Urothelium cell line (cell line): ENCODE measurements at regions not wholly inside any gene's neighbourhood (a gene's known extent, or its start where the extent isn't known, plus 50 kb on each side); places are given as distances from the start of the nearest gene placed in this dataset.
"Not testable (repeated sequence)": the region's sequence is repeated elsewhere in the genome, so short reads cannot be mapped to it uniquely, and the experiment has no call there.

Source experiments
- DNase-seq: peaks from one replicate; pipeline ENCODE4 v3.0.0; 2011; ENCODE audit warnings: low spot score, mixed read lengths
- FAIRE-seq: peaks from 2 replicates; lab custom pipeline; 2011; peaks lifted over from hg19 to GRCh38; lab: Jason Lieb, UNC

DNA sequence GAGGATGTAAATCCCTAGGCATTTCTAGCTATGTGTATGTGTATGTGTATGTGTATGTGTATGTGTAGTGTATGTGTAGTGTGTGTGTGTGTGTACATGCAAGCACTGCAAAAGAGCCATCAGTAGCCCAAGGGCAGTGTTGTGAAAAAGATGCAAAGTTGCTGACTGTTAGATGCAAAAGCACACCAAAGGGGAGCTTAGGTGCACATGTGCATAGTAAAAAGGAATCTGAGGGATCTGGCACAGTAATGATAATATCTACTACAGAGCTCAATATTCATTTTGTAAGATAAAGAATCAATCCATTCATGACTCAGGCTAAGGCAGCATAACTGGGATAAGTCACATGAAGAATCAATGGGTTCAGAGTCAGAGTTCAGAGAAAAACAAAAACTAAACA is 80.2 kb downstream of the TMEM47 start:
- DNase-seq, result no peak
- no peak for FAIRE-seq

DNA sequence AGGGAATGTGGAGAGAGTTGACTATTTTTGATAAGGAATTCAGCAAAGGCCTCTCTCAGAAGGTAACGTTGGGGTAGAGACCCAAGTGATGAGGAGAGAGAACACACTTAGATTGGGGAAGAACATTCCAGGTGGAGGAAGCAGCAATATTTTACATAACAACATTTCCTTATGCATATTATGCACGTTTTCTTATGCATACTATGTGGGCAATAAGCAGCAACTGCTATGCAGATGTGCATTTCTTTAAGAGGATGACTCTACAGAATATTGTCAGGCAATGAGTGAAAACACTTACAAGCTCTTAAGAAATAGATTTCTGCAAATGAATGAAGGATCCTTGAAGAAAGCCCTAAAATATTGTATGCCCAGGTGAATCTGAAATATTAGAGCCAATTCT is 91.1 kb downstream of the TMEM47 start:
- no peak for FAIRE-seq

DNA sequence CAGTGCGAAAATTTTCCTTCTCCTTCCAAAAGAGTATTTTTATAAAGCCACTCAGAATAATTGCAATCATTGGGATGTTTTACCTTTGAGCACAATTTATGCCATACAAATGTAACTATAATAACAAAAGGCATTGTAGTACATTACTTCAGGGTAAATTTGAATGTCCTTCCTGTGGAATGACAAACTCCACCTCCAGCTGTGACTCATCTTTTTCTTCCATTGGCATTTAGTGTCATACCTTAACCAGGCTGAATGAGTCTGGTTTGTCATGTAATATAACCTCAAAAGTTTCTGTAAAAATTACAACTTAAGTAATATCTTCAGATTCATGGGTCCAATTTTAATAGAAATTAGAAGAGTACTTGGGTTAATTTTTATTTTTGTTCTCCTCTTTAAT is 93.3 kb downstream of the TMEM47 start:
- FAIRE-seq, result no peak
- DNase-seq, result no peak

More for the DNA sequence above, 91.1 kb downstream of the TMEM47 start:
- no peak for DNase-seq

DNA sequence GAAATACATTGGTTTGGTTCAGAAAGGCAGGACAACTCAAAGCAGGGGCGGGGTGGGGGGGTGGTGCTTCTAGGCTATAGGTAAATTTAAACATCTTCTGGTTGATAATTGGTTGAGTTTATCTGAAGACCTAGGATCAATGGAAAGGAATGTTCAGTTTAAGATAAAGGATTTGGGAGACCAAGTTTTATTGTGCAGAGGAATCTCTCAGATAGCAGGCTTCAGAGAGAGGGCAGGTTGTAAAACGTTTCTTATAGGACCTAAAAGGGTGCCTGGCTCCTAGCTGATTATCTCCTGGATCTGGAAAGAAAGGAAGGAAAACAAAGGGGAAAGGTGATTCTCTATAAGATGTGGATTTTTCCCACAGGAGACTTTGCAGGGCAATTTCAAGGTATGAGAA is 94.0 kb downstream of the TMEM47 start:
- no peak for FAIRE-seq

DNA sequence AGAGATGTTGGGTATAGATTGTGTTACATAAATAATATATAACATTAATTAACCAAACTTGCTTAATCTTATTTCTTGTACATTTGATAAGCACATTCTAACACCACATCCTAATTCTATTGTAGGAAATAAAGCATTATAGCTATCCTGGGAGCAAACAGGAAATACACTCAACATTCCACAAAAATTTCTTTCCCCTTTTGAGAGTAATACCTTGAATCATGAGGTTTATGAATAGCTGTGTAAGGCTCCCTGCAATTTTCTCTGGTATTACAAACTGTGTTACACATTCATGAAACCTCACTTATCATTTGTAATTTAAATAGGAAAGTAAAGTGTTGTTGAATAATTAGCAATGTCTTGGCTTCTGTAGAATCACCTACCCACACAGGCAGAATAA is 95.1 kb downstream of the TMEM47 start:
- FAIRE-seq (no peak), DNase-seq (no peak)

More for the DNA sequence above, 94.0 kb downstream of the TMEM47 start:
- DNase-seq, result no peak

DNA sequence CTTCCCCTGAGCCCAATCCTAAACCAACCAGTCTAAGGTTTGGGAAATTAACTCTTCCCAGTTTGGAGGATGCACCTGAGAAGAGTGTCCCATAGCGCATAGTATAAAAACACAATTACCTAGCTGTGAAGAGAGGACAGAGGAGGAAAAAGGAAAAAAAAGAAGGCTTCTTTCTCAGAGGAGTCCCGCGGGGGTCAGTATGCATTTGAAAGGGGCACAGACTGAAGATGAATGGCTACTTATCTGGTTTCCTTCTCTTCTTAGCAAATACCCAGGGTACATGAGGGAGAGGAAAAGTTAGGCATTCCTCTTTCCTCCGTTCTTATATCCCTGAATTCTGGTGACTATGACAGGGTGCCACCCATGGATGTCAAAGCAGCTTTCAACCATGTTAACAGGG is 96.9 kb downstream of the TMEM47 start:
- DNase-seq (no peak), FAIRE-seq (no peak)

DNA sequence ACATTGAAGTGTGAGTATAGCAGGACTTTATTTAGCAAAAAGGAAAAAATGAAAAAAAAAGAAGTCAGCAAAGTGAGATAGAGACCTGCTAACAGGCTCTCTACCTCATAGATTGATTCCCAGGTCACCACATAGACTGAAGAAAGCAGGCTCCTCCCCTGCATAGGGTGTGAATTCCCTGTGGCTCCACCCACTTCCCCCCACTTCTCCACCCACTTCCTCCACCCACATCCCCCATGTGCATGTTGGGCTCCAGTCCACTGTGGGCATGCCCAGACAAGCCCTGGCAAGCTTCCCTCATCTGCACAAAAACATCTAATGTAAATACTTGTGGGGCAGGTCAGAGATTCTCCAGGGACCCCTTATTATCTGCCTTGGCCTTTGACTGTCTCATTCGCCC is 97.8 kb downstream of the TMEM47 start:
- peak; percentile 1 for DNase-seq

DNA sequence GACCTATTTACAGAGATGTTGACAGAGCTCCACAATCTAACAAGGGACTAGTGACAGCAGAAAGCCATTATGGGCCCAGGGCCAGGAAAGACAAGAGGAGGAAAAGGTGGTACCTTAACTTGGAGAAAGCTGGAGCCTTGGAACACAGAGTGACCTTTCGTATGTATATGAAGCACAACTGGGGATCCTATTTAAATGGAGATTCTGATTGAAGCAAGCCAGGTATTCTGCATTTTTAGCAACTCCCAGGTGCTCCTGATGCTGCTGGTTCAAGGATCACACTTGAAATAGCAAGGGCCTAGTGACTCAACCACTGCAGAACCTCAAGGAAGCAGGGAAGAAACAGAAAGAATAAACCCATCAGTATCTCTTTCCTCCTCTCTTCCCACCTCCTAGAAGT is 99.4 kb downstream of the TMEM47 start:
- DNase-seq (no peak), FAIRE-seq (no peak)

More for the DNA sequence above, 97.8 kb downstream of the TMEM47 start:
- FAIRE-seq, result no peak

DNA sequence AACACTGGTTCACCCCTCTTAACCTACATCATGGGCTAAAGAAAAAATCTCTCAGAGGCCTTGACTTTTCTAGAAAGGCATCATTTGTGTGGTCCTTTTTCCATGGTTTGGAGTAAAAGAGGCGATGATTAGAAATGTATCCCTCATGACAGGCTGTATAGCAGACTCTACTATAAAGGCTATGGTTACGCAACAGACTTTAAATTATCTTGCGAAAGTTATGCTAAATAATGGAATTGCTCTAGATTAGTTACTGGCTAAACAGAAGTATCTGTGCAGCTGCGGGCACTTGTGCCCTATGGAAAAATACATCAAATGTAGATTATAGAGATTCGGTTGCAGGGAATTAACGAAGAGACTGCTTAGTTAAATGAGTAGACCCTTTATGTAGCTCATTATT is 101.6 kb downstream of the TMEM47 start:
- FAIRE-seq, result no peak

DNA sequence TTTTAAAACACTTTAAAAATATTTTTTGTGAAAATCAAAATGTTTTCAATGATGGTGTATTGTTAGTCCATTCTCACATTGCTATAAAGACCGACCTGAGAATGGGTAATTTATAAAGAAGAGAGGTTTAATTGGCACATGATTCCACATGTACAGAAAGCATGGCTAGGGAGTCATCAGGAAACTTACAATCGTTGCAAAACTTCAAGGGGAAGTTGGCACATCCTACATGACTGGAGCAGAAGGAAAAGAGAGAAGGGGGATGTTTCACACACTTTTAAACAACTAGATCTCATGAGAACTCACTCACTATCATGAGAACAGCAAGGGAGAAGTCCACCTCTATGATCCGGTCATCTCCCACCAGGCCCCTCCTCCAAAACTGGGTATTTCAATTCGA is 110.7 kb downstream of the TMEM47 start:
- no peak for DNase-seq
- FAIRE-seq, result no peak

More for the DNA sequence above, 101.6 kb downstream of the TMEM47 start:
- DNase-seq, result no peak

DNA sequence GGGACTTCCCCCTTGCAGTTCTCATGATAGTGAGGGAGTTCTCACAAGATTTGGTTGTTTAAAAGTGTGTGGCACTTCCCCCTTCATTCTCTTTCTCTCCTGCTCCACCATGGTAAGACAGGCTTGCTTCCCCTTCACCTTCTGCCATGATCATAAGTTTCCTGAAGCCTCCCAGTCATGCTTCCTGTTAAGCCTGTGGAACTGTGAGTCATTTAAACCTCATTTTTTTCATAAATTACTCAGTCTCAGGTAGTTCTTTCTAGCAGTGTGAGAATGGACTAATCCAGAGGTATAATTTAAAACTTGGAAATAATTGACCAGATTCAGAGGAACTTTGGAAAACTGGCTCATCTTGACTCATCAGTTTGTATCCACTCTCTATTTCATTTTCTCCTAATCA is 129.0 kb downstream of the TMEM47 start:
- FAIRE-seq (no peak), DNase-seq (no peak)

DNA sequence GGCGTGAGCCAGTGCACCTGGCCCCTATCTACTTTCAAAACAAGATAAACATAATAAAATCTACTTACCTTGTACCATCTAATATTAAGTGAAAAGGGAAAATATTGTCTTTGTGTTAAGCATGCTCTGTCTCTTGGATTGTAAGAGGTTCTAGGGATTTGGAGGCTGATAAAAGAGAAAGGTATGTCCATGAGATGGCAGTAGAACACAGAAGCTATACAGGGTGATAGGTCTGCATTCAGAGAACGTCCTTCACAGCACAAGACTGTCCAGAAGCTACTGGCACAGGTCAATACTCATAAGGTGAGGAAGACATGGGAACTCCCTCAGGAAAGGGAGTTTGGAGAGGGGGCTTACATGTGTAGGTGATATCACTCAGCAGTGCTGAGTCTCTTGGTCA is 135.5 kb downstream of the TMEM47 start:
- no peak for FAIRE-seq
- peak; percentile 0 for DNase-seq

DNA sequence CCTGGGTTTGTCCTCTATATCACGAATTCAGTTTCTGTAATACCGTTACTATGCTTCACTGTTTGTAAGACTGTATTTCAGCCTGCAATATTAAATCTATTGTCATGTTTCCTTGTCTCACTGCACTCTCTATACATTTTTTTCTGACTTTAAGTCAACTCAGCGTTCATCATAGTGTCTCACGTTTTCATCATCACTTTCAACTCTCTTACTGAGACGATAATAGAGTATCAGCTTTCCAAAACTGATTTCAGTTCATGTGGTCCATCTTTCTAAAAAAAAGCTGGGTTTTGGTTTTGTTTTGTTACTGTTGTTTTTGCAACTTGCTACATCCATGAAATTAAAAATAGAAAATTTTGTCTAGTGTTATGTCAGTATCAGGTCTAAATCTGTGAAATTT is 147.7 kb downstream of the TMEM47 start:
- FAIRE-seq (no peak), DNase-seq (no peak)

DNA sequence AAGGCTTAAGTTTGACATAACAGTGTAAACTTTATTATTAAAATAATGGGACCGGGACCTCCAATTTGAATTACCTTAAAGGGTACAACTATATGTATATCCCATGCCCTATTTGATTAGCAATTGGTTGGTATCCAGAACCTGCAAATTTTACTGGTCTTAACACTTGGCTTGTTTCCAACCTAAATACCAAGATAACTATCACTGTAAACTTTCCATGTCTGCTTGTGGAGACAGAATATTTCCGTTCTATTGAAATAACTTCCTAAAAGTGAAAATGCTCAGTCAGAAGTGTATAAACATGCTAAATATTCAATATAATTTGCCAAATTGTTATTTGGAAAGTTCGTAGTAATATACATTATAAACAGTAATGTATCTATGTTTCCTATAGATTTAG is 154.0 kb downstream of the TMEM47 start:
- no peak for FAIRE-seq
- no peak for DNase-seq

DNA sequence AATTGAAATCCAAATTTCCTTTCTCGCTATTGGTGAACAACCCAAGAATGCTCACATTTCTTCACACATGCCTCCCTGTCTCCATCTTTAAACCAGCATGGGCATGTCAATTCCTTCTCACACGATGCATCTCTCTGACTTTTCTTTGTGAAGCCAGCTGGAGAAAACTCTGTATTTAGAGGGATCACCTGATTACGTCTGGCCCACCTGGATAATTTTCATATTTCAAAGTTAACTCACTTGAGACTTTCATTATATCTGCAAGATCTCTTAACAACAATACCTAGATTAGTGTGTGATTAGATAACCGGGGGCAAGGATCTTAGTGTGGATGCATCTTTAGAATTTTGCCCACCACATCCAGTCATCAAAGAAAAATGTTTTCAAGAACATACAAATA is 164.0 kb downstream of the TMEM47 start:
- DNase-seq (no peak), FAIRE-seq (no peak)

DNA sequence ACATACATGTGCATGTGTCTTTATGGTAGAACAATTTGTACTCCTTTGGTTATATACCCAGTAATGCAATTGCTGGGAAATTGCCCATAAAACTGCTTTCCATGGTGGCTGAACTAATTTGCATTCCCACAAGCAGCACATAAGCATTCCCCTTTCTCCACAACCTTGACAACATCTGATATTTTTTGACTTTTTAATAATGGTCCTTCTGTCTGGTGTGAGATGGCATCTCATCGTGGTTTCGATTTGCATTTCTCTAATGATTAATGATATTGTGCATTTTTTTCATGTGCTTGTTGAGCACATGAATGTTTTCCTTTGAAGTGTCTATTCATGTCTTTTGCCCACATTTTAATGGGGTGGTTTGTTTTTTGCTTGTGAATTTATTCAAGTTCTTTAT is 166.0 kb downstream of the TMEM47 start:
- FAIRE-seq (no peak), DNase-seq (no peak)

DNA sequence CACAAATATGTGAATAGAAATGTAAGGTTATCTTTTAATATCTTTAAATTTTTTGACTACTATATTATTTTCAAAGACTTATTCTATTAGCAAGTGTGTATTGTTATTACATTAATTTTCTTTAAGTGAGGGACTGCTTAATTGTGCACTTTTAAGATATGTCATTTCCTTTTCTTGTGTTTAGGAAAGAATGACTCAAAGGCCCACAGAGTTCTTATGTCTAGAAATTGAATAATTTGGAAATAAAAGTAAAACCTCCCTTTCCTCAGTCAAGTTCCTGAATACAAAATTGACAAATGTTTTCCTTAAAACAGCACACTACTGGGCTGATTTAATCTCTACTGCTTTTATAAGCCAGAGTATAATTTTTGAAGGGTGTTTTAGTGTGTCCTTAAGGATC is 169.7 kb downstream of the TMEM47 start:
- FAIRE-seq, result no peak

DNA sequence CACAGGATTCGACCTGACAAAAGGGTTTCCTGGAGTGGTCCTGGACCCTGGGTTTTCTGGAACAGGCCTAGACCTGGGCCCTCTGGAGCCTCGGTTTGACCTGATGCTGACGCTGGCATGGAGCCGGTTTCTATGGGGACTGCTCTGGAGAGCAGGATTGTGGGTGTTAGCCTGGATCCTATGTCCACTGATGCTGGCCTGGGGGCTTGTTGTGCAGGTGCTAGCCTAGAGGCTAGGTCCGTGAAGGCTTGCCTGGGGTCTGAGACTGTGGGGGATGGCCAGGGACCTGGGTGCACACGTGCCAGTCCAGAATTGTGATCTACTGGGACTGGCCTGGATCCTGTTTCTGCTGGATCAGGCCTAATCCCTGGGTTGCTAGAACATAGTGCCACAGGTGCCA is 173.1 kb downstream of the TMEM47 start:
- DNase-seq (no peak), FAIRE-seq (no peak)

More for the DNA sequence above, 169.7 kb downstream of the TMEM47 start:
- DNase-seq, result no peak

DNA sequence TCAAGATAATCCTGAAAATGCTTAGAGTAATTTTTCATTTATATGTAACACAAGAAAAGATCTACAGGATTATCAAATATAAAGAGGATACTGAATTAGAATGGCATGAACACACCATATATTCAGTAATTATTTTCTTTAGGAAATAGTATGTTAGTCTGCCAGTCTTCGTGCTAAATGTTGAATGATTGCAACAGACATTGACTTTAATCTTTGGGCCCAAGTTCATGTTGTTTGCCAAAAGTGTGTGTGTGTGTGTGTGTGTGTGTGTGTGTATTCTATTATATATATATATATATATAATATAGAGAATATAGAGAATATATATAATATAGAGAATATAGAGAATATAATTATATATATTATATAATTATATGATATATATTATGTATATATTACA is 186.6 kb downstream of the TMEM47 start:
- DNase-seq, result no peak
- FAIRE-seq, result no peak

DNA sequence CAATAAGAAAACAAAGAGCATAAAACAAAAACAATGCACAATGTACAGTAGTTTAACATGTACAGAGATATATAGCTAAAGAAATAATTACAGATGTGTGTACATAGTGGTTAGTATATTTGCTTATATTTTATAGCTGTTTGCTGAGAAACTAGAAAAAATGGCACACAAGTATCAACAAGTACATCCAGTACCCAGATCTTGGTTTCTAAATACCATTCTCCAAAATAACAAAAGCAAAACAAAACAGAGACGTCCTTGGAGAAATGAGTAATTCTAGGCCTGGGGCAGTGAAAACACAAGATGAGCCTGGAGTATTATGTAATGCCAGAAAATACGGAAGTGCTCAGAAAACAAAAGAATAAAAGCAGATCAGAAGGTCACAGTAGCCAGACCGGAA is 189.6 kb downstream of the TMEM47 start:
- no peak for DNase-seq
- FAIRE-seq, result no peak

DNA sequence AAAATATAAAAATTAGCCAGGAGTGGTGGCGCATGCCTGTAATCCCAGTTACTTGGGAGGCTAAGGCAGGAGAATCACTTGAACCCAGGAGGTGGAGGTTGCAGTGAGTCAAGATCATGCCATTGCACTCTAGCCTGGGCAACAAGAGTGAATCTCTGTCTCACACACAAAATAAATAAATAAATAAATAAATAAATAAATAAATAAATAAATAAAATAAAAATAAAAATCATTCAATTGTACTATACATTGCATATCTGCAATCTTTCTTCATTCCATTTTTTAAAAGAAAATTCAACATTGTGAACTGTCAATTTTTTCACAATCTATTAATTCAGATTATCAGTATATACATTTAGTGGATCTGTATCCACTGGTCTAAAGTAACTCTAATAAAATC is 193.9 kb downstream of the TMEM47 start:
- not testable (repeated sequence) for DNase-seq, FAIRE-seq

DNA sequence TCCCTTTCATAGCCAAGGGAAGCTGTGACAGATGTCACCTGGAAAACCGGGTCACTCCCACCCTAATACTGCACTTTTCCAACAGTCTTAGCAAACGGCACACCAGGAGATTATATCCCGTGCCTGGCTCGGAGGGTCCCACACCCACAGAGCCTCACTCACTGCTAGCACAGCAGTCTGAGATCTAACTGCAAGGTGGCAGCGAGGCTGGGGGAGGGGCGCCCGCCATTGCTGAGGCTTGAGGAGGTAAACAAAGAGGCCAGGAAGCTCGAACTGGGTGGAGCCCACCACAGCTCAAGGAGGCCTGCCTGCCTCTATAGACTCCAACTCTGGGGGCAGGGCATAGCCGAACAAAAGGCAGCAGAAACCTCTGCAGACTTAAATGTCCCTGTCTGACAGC is 199.2 kb downstream of the TMEM47 start:
- not testable (repeated sequence) for DNase-seq, FAIRE-seq

DNA sequence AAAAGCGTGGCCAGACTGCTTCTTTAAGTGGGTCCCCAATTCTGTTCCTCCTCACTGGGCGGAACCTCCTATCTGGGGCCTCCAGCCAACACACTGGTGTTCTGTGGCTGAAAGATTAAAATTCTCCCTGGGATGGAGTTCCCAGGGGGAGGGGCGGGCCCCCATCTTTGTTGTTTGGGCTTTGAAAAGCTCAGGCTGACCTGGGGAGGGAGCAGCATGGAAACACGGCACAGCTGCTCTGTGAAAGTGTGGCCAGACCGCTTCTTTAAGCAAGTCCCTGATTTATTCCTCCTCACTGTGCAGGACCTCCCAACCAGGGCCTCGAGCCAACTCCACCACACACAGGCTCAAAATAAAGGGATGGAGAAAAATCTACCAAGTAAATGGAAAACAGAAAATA is 219.5 kb downstream of the TMEM47 start:
- no peak for DNase-seq
- no peak for FAIRE-seq

DNA sequence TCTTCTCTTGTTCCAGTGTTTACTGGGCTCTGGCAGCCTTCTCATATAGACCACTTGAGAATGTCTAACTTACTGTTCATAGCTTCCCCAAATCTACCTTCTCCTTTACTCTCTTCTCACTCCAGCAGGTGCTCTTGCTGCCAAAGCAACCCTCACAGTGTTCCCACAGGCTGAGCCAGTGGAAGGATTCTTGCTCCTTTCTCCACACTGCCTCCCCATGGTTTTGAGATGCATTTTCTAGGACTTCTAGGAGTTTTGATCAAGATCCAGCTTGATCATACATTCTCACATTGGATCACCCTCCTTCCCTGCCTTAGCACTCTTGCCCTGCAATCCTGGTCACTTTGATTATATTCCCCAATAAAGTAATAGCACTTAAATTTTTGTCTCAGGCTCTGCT is 230.8 kb downstream of the TMEM47 start:
- FAIRE-seq (no peak), DNase-seq (no peak)
